Panc1 (cell line): ENCODE measurements at regions not wholly inside any gene's neighbourhood (a gene's known extent, or its start where the extent isn't known, plus 50 kb on each side); places are given as distances from the start of the nearest gene placed in this dataset.

Source experiments
- POLR2AphosphoS5 ChIP-seq: IDR thresholded peaks from 2 replicates; pipeline ENCODE4 v1.6.1; 2012; ENCODE audit warnings: mild to moderate bottlenecking, low read depth, low read length, moderate library complexity
- TF ChIP-seq, protein P1 (sequence below): fragments of 450-650 bp; IDR thresholded peaks from 2 replicates; pipeline ENCODE4 v1.5.1; 2017; ENCODE audit warnings: mild to moderate bottlenecking

DNA sequence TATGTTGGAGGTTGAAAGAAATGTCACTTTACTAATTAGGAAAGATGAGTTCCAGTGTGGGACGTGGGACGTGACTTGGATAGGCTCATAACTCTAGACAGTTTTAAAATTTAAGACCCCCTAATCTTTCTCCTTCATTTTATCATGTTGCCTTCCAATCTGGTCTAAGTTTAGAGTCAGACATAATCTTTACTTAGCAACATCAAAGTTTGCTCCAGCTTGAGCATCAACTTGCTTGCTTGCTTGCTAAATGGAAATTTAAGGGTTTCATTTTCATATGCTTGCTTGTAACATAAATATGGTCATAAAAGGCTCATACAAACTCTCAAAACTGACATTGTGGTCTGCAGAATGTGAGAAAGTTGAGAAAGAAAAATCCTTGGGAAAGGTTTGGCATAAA, 428.9 kb downstream of the EPHA4 start:
- TF ChIP-seq, protein P1, sequence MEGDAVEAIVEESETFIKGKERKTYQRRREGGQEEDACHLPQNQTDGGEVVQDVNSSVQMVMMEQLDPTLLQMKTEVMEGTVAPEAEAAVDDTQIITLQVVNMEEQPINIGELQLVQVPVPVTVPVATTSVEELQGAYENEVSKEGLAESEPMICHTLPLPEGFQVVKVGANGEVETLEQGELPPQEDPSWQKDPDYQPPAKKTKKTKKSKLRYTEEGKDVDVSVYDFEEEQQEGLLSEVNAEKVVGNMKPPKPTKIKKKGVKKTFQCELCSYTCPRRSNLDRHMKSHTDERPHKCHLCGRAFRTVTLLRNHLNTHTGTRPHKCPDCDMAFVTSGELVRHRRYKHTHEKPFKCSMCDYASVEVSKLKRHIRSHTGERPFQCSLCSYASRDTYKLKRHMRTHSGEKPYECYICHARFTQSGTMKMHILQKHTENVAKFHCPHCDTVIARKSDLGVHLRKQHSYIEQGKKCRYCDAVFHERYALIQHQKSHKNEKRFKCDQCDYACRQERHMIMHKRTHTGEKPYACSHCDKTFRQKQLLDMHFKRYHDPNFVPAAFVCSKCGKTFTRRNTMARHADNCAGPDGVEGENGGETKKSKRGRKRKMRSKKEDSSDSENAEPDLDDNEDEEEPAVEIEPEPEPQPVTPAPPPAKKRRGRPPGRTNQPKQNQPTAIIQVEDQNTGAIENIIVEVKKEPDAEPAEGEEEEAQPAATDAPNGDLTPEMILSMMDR, result no peak
- no peak for TF ChIP-seq POLR2AphosphoS5
